ENCODE measurements at regions not wholly inside any gene's neighbourhood (a gene's known extent, or its start where the extent isn't known, plus 50 kb on each side); places are given as distances from the start of the nearest gene placed in this dataset.

DNA sequence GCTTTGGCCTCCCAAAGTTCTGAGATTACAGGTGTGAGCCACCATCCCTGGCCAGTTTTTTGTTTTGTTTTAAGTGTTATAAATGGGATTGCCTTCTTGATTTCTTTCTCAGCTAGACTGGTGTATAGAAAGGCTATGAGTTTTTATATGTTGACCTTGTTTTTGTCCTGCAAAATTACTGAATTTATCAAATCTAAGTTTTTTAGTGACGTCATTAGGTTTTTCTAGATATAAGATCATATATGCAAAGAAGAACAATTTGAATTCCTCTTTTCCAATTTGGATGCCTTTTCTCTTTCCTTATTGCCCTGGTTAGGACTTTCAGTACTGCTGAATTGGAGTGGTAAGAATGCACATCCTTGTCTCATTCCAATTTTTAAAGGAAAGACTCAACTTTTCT, 81.3 kb upstream of the MOCS1 start:
- no peak overlapping the region for H3K27ac Mint-ChIP-seq
- no peaks in the 10 kb centered on the region for H3K4me1 Mint-ChIP-seq
- H3K36me3 Mint-ChIP-seq = no peaks in the 10 kb centered on the region
- H3K4me3 Mint-ChIP-seq = no peak overlapping the region
- H3K27me3 Mint-ChIP-seq = no peaks in the 10 kb centered on the region
- DNase-seq (no peak), ATAC-seq (no peak)
- H3K9me3 Mint-ChIP-seq (ENCODE audit: low read depth) = peaks cover 7% of the 10 kb centered on the region
- CTCF ChIA-PET = no interaction called here

DNA sequence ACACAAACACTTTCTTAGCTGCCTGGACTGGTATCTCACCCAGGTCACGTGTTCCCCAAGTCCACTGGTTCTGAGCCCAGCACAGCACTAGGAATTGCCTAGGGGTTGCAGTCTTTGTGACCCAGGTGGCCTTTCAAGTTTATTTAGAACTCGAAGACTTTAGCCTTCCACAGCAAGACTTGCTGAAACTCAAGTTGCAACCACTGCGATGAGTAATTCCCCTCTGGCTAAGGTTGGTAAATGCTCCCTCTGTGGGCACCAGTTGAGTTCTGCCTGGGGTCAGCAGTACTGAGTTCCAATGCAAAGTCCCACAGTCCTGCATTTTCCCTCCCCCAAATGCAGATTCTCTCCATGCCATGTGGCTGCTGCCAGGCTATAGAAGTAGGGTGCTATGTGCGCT, 77.6 kb upstream of the MOCS1 start:
- H3K27me3 Mint-ChIP-seq = no peaks in the 10 kb centered on the region
- H3K4me3 Mint-ChIP-seq = no peak overlapping the region
- ATAC-seq = no peak
- CTCF ChIA-PET = no interaction called here
- H3K27ac Mint-ChIP-seq = no peak overlapping the region
- no peaks in the 10 kb centered on the region for H3K36me3 Mint-ChIP-seq
- peaks cover 7% of the 10 kb centered on the region for H3K9me3 Mint-ChIP-seq (ENCODE audit: low read depth)
- no peak for DNase-seq
- H3K4me1 Mint-ChIP-seq = no peaks in the 10 kb centered on the region

DNA sequence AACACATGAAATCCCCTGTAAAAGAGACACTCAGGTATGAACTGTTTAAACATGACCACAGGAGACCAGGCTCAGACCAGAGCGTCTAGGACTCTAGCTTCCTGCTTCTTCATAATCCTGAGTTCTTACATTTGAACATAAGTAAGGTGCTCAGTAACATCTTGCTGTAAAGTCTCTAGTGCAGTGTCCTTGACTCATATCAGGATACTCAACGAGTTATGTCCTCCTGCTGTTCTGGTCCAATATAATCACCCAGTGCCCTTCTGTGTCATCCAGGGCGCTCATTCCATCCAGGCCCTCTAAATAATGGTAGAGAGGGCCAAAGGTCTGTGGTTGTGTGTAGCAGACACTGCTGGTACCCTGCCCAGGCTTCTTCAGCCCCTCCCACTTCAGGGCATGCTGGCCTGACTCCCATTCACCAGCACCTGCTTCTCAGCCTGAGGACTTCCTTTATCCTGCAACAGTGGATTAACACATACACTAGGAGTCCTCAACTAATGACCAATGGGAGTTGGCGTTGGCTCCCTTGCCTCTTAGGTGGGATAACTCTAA, 66.8 kb upstream of the MOCS1 start:
- Mint-ChIP-seq H3K36me3 (no peaks in the 10 kb centered on the region), H3K9me3 (ENCODE audit: low read depth) (peaks cover 15% of the 10 kb centered on the region), H3K4me3 (no peak overlapping the region), H3K27ac (no peak overlapping the region), H3K27me3 (no peaks in the 10 kb centered on the region), H3K4me1 (no peaks in the 10 kb centered on the region)
- DNase-seq (no peak), ATAC-seq (no peak)
- CTCF ChIA-PET = no interaction called here

DNA sequence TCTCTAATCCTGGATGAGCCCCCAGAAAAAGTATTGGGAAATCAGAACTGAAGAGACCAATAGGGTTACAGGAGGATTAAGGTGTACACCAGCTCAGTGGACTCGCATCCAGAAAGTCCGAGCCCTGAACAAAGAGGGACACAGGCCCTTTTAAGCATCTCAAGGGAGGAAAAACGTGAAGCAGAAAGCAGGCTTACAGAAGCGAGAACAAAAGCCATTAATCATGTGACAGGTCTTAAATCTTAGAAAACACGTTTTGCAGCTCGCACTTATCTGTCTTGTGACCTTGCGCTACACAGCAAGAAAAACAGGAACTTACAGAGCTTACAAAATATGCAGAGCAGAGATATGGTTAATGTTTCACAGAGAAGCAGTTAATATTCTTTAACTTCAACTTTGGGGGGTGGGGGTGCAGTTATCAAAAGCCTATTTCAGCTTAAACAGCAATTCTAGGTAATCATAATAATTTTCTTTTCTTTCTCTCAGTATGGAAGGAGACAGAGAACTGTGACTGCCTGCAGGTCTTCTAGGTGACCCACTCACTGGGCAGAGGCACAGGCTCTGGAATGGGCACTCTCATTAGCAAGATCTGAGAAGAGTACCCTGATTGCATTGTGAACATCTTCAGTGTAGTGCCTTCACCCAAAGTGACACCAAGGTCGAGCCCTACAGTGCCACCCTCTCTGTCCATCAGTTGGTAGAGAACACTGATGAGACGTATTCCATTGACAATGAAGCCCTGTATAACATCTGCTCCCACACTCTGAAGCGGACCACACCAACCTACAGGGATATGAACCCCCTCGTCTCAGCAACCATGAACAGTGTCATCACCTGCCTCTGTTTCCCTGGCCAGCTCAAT, 65.0 kb upstream of the MOCS1 start:
- CTCF ChIA-PET = no interaction called here
- Mint-ChIP-seq H3K9me3 (ENCODE audit: low read depth) (peaks cover 15% of the 10 kb centered on the region), H3K4me1 (no peaks in the 10 kb centered on the region), H3K4me3 (no peak overlapping the region), H3K27ac (no peak overlapping the region), H3K27me3 (no peaks in the 10 kb centered on the region), H3K36me3 (no peaks in the 10 kb centered on the region)
- no peak for ATAC-seq
- DNase-seq = no peak

DNA sequence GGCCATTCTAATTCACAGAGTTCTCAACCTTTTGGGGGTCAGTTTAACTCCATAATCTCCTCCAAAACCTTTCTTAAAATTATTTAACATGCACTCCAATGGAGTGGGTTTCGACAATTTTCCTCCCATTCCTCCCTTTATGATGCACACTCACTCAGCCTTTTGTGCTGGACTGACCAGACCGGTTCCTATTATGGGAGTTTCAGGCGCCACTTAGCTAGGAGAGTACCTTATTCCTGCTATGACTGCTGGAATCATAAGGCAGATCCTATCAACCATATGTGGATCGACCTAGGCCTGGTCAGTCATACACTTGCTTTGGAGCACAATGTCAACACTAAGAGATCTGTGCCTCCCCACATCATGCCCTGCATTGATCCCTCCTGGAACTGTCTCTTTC, 63.9 kb upstream of the MOCS1 start:
- H3K4me1 Mint-ChIP-seq = no peaks in the 10 kb centered on the region
- H3K9me3 Mint-ChIP-seq (ENCODE audit: low read depth) = peaks cover 15% of the 10 kb centered on the region
- CTCF ChIA-PET = no interaction called here
- ATAC-seq (no peak), DNase-seq (no peak)
- H3K36me3 Mint-ChIP-seq = no peaks in the 10 kb centered on the region
- H3K27me3 Mint-ChIP-seq = no peaks in the 10 kb centered on the region
- H3K27ac Mint-ChIP-seq = no peak overlapping the region
- H3K4me3 Mint-ChIP-seq = no peak overlapping the region

DNA sequence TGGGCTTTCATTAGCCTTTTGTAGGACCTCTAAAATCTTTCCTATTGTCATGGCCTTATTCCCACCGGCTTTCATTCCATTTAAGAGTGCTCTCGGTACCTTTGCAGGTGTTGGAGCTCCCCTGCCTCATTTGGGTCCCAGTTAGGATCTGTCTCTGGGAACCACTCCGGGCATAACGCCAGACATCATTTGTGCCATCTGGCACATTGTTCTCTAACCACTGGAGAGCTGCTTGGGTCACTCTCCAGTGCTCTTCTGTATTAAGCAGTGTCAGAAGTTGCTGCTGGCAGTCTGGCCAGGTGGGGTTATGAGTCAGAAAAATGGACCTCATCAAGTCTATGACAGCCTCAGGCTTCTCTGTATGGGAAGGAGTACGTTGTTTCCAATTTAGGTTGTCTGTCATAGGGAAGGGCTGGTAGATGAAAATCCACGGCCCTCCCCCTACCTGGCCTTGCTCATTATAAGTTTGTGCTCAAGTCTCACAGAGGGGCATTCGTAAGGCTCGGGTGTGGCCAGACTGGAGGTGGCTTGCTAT, 62.9 kb upstream of the MOCS1 start:
- Mint-ChIP-seq H3K9me3 (ENCODE audit: low read depth) (peaks cover 21% of the 10 kb centered on the region), H3K36me3 (no peaks in the 10 kb centered on the region), H3K4me1 (no peaks in the 10 kb centered on the region), H3K27me3 (no peaks in the 10 kb centered on the region), H3K4me3 (no peak overlapping the region), H3K27ac (no peak overlapping the region)
- ATAC-seq = no peak
- CTCF ChIA-PET = no interaction called here
- no peak for DNase-seq

DNA sequence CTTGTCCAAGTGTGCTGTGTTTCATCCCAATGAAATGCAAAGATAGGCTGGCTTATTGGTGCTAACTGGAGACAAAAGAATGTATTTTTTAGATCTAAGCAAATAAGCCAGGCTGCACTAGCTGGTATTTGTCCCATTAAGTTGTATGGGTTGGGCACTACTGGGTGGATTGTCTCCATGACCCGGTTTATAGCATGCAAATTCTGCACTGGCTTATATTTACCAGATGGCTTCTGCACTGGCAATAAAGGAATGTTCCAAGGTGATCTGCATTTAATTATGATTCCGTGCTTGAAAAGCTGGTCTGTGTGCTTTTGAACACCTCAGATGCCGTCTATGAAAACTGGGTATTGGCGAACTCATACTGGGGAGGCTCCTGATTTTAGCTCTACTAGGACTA, 61.4 kb upstream of the MOCS1 start:
- Mint-ChIP-seq H3K4me1 (no peaks in the 10 kb centered on the region), H3K9me3 (ENCODE audit: low read depth) (peaks cover 21% of the 10 kb centered on the region), H3K36me3 (no peaks in the 10 kb centered on the region), H3K27me3 (no peaks in the 10 kb centered on the region), H3K27ac (no peak overlapping the region), H3K4me3 (no peak overlapping the region)
- CTCF ChIA-PET = no interaction called here
- DNase-seq (no peak), ATAC-seq (no peak)

DNA sequence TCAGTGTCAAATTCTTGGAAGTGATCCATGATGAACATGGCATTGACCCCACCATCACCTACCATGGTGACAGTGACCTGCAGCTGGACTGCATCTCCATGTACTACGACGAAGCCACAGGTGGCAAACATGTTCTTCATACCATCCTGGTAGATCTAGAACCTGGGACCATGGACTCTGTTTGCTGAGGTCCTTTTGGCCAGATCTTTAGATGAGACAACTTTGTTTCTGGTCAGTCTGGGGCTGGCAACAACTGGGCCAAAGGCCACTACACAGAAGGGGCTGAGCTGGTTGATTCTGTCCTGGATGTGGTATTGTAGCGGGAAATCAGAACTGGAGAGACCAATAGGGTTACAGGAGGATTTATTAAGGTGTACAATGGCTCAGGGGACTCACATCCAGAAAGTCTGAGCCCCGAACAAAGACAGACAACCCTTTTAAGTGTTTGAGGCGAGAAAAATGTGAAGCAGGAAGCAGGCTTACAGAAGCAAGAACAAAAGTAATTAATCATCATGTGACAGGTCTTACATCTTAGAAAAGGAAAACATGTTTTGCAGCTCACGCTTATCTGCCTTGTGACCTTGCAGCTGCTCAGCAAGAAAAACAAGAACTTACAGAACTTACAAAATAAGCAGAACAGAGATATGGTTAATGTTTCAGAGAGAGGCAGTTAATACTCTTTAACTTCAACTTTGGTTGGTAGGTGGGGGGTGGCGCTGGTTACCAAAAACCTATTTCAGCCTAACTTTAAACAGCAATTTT, 58.8 kb upstream of the MOCS1 start:
- Mint-ChIP-seq H3K4me1 (no peaks in the 10 kb centered on the region), H3K27me3 (no peaks in the 10 kb centered on the region), H3K27ac (no peak overlapping the region), H3K36me3 (no peaks in the 10 kb centered on the region), H3K9me3 (ENCODE audit: low read depth) (peaks cover 7% of the 10 kb centered on the region), H3K4me3 (no peak overlapping the region)
- ATAC-seq = no peak
- CTCF ChIA-PET = no interaction called here
- DNase-seq = no peak

All from activated CD8-positive, alpha-beta memory T cell treated with anti-CD3 and anti-CD28 coated beads, Interleukin-2, amount 10 ng/mL, durations not matched to agents 7 days and 5 days (primary cell).